ENCODE measurements at regions not wholly inside any gene's neighbourhood (a gene's known extent, or its start where the extent isn't known, plus 50 kb on each side); places are given as distances from the start of the nearest gene placed in this dataset.

GRCh38 chr3:72316501-72317279, 531.6 kb downstream of the SHQ1 start:
- no peak for TF ChIP-seq CTCF (IDR thresholded peaks at IDR 0.05; ENCODE audit: poor library complexity, severe bottlenecking)
- Histone ChIP-seq H3K4me1 (ENCODE audit: insufficient read depth, poor library complexity, severe bottlenecking) (no peaks in the 10 kb centered on the region), H3K9me3 (ENCODE audit: severe bottlenecking) (no peaks in the 10 kb centered on the region), H3K36me3 (ENCODE audit: low read depth) (no peaks in the 10 kb centered on the region), H3K27ac (ENCODE audit: poor library complexity, severe bottlenecking) (no peak overlapping the region), H3K27me3 (ENCODE audit: insufficient read depth, poor library complexity, severe bottlenecking) (no peaks in the 10 kb centered on the region), H3K4me3 (ENCODE audit: severe bottlenecking) (no peak overlapping the region)
- DNase-seq (ENCODE audit: low spot score) (no peak), ATAC-seq (ENCODE audit: low read depth) (no peak)

GRCh38 chr3:72313308-72313707, 528.4 kb upstream of the PROK2 start:
- no peak for TF ChIP-seq CTCF (IDR thresholded peaks at IDR 0.05; ENCODE audit: poor library complexity, severe bottlenecking)
- DNase-seq (ENCODE audit: low spot score) (no peak), ATAC-seq (ENCODE audit: low read depth) (no peak)
- Histone ChIP-seq H3K4me3 (ENCODE audit: severe bottlenecking) (no peak overlapping the region), H3K9me3 (ENCODE audit: severe bottlenecking) (no peaks in the 10 kb centered on the region), H3K4me1 (ENCODE audit: insufficient read depth, poor library complexity, severe bottlenecking) (no peaks in the 10 kb centered on the region), H3K27ac (ENCODE audit: poor library complexity, severe bottlenecking) (no peak overlapping the region), H3K36me3 (ENCODE audit: low read depth) (no peaks in the 10 kb centered on the region), H3K27me3 (ENCODE audit: insufficient read depth, poor library complexity, severe bottlenecking) (no peaks in the 10 kb centered on the region)

GRCh38 chr3:72312339-72312738, 527.4 kb upstream of the PROK2 start:
- DNase-seq (ENCODE audit: low spot score) (no peak), ATAC-seq (ENCODE audit: low read depth) (no peak)
- no peaks in the 10 kb centered on the region for H3K36me3 ChIP-seq (ENCODE audit: low read depth)
- no peak overlapping the region for H3K27ac ChIP-seq (ENCODE audit: poor library complexity, severe bottlenecking)
- no peaks in the 10 kb centered on the region for H3K9me3 ChIP-seq (ENCODE audit: severe bottlenecking)
- no peaks in the 10 kb centered on the region for H3K27me3 ChIP-seq (ENCODE audit: insufficient read depth, poor library complexity, severe bottlenecking)
- no peak for TF ChIP-seq CTCF (IDR thresholded peaks at IDR 0.05; ENCODE audit: poor library complexity, severe bottlenecking)
- no peaks in the 10 kb centered on the region for H3K4me1 ChIP-seq (ENCODE audit: insufficient read depth, poor library complexity, severe bottlenecking)
- no peak overlapping the region for H3K4me3 ChIP-seq (ENCODE audit: severe bottlenecking)

- H3K27ac ChIP-seq (ENCODE audit: poor library complexity, severe bottlenecking), result no peak overlapping the region
- H3K27me3 ChIP-seq (ENCODE audit: insufficient read depth, poor library complexity, severe bottlenecking), result no peaks in the 10 kb centered on the region
- no peak for DNase-seq (ENCODE audit: low spot score)
- H3K9me3 ChIP-seq (ENCODE audit: severe bottlenecking), result no peaks in the 10 kb centered on the region
- H3K36me3 ChIP-seq (ENCODE audit: low read depth), result no peaks in the 10 kb centered on the region
- no peak overlapping the region for H3K4me3 ChIP-seq (ENCODE audit: severe bottlenecking)
- H3K4me1 ChIP-seq (ENCODE audit: insufficient read depth, poor library complexity, severe bottlenecking), result no peaks in the 10 kb centered on the region
- ATAC-seq (ENCODE audit: low read depth), result no peak
- no peak for TF ChIP-seq CTCF (IDR thresholded peaks at IDR 0.05; ENCODE audit: poor library complexity, severe bottlenecking)
Measured at GRCh38 chr3:72311425-72311824, 526.5 kb upstream of the PROK2 start.
